ENCODE measurements at regions not wholly inside any gene's neighbourhood (a gene's known extent, or its start where the extent isn't known, plus 50 kb on each side); places are given as distances from the start of the nearest gene placed in this dataset.

DNA sequence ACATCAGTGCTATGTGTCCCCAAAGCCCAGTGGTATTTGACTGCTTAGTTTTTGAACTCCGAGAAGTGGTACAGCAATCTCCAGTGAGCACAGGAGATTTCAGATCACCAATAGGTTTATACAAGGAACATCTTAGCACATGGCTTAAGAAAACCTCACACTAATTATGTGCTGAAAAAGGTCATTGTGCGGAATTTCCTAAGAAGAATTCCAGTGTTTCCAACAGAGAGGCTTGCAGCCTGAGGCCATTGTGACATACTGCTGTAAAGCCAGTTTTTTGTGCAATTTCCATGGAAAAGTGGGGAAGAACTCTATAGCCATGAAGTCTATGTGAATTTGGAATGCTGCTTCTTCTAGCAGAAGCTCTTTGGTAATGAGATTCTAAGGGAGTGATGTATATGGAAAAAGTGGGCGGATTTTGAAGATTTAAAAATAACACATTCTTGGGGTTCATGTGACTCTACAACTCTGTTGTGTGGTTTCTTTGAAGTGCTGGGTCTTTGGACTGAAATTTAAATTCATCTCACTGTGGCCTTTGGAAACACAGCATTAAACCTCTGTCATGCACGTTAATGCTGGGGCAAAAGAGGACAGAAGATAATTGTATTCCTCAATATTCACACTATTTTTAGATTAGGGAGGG, 110.5 kb upstream of the CD180 start:
- Histone ChIP-seq H3K4me2 (ENCODE audit: low read depth, low read length, poor library complexity, severe bottlenecking) (no peak overlapping the region), H3K27ac (ENCODE audit: low read length) (no peak overlapping the region), H3K9me2 (replicated peaks; ENCODE audit: insufficient read depth, low read length) (no peaks in the 10 kb centered on the region), H4K20me1 (ENCODE audit: insufficient read depth, low read depth, low read length) (no peaks in the 10 kb centered on the region), H3K4me1 (ENCODE audit: low read length) (no peaks in the 10 kb centered on the region), H3K9ac (ENCODE audit: low read length) (no peak overlapping the region), H2AFZ (ENCODE audit: low read length) (no peak overlapping the region), H3K79me2 (ENCODE audit: low read length) (no peaks in the 10 kb centered on the region), H3K9me3 (ENCODE audit: low read length) (no peaks in the 10 kb centered on the region), H3K36me3 (ENCODE audit: insufficient read depth, low read length) (no peaks in the 10 kb centered on the region), H3K27me3 (ENCODE audit: low read length) (no peaks in the 10 kb centered on the region), H3K4me3 (ENCODE audit: low read length) (no peak overlapping the region)
- DNase-seq, result no peak

DNA sequence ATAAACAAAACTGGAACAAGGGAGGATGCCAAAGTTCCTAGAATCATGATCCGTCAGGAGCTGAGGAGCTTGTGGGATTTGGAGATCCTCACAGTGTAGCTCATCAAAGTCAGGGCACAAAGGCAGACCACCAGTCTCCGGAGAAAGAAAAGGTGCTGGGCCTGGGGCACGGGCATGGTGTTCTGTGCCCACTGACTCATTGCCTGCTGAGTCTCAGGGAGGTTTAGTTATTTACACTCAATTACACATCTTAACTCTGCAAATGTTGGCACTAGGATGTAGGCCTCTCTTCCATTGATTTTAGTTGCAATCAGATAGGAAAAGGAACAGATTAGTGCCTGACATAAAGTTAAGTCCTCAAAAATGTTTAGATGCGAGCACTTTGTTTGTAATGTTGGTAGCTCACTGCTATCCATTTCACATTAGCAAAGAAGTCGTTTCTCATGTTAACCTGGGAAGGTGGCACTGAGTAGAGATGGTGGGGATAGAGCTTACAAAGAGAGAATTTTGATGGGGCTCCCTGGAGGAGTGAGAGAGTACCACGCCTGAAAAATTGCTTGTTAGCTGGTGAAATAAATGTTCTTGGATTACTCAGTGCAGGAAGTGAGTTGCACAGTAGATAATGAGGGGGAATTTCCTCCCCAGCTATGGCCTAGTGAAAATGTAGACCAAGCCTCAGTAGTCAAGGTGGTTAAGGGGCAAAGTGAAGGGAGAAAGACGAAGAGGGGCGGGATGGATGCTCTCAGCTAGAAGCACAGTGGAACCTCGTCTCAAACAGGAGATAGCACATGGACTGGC, 109.5 kb upstream of the CD180 start:
- Histone ChIP-seq H3K4me2 (ENCODE audit: low read depth, low read length, poor library complexity, severe bottlenecking) (no peak overlapping the region), H3K9me2 (replicated peaks; ENCODE audit: insufficient read depth, low read length) (no peaks in the 10 kb centered on the region), H3K27me3 (ENCODE audit: low read length) (no peaks in the 10 kb centered on the region), H3K79me2 (ENCODE audit: low read length) (no peaks in the 10 kb centered on the region), H3K9ac (ENCODE audit: low read length) (no peak overlapping the region), H3K9me3 (ENCODE audit: low read length) (no peaks in the 10 kb centered on the region), H3K27ac (ENCODE audit: low read length) (no peak overlapping the region), H3K36me3 (ENCODE audit: insufficient read depth, low read length) (no peaks in the 10 kb centered on the region), H3K4me1 (ENCODE audit: low read length) (no peaks in the 10 kb centered on the region), H4K20me1 (ENCODE audit: insufficient read depth, low read depth, low read length) (no peaks in the 10 kb centered on the region), H3K4me3 (ENCODE audit: low read length) (no peak overlapping the region), H2AFZ (ENCODE audit: low read length) (no peak overlapping the region)
- DNase-seq, result no peak

DNA sequence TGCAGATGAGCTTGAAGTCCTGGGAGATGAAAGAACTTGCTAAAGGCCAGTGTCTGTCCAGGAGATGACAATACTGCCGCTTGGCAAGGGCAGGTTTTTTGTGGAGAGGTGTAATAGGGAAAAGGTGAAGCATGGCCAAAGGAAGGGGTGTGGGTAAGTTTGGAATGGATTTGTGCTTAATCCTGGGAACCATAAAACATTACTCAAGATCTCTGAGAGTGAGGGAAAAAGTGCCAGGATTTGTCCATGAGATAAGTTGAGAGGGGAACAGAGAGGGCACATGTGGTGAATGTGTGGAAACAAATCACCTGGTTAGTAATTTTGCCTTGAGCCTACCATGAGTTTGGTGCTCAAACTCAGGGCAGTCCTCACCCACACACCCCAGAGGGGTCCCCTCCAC, 108.8 kb upstream of the CD180 start:
- Histone ChIP-seq H3K4me2 (ENCODE audit: low read depth, low read length, poor library complexity, severe bottlenecking) (no peak overlapping the region), H3K9ac (ENCODE audit: low read length) (no peak overlapping the region), H3K27ac (ENCODE audit: low read length) (no peak overlapping the region), H3K9me2 (replicated peaks; ENCODE audit: insufficient read depth, low read length) (no peaks in the 10 kb centered on the region), H3K4me3 (ENCODE audit: low read length) (no peak overlapping the region), H3K4me1 (ENCODE audit: low read length) (no peaks in the 10 kb centered on the region), H3K27me3 (ENCODE audit: low read length) (no peaks in the 10 kb centered on the region), H3K79me2 (ENCODE audit: low read length) (no peaks in the 10 kb centered on the region), H3K9me3 (ENCODE audit: low read length) (no peaks in the 10 kb centered on the region), H4K20me1 (ENCODE audit: insufficient read depth, low read depth, low read length) (no peaks in the 10 kb centered on the region), H3K36me3 (ENCODE audit: insufficient read depth, low read length) (no peaks in the 10 kb centered on the region), H2AFZ (ENCODE audit: low read length) (no peak overlapping the region)
- no peak for DNase-seq

DNA sequence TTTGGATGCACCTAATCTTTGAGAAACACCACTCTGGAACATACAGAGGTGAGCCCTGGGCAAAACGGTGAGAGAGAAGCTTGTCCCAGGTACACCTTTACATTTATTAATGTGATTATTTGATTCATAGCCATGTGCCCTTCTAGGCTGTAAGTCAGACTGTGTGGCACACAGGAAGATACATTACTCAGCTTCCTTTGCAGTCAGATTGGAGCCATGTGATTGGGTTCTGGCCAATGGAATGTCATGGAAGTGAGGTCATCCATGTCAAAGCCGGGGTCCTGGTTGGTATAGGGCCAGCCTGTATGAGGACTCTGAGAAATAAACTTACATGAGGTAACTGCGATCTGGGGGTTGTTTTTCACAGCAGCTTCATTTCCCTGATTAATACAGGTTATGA, 106.8 kb upstream of the CD180 start:
- no peak overlapping the region for H3K4me2 ChIP-seq (ENCODE audit: low read depth, low read length, poor library complexity, severe bottlenecking)
- no peak overlapping the region for H2AFZ ChIP-seq (ENCODE audit: low read length)

DNA sequence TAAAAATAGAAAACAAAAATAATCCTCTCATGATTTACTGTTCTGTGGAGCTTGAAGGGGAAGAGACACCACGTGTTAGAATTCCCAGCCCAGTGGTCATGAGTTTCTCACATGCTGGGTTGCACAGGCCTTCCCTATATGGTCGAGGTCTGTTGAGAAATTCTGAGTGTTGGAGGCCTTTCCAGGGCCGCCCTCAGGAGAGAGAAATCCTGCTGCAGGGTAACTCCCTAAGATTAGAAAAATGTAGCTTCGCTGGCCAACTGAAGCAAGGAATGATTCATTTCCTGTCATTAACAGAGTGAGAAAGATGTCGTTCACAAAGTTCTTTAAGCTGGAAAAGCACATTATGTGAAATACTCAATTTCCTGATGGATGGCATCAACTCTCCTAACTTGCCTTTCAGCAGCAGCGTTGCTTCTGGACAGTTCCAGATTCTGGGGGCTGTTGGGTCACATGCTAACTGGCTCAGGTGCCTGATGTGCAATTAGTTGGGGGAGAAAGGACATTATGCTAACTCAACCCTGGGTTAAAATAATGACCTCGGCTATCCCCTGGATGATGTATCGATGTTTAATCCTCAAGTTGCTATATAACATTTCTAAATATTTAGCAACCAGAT, 104.8 kb upstream of the CD180 start:
- Histone ChIP-seq H4K20me1 (ENCODE audit: insufficient read depth, low read depth, low read length) (no peaks in the 10 kb centered on the region), H3K36me3 (ENCODE audit: insufficient read depth, low read length) (no peaks in the 10 kb centered on the region), H3K4me2 (ENCODE audit: low read depth, low read length, poor library complexity, severe bottlenecking) (no peak overlapping the region), H2AFZ (ENCODE audit: low read length) (no peak overlapping the region), H3K79me2 (ENCODE audit: low read length) (no peaks in the 10 kb centered on the region), H3K27me3 (ENCODE audit: low read length) (no peaks in the 10 kb centered on the region), H3K9ac (ENCODE audit: low read length) (no peak overlapping the region), H3K9me2 (replicated peaks; ENCODE audit: insufficient read depth, low read length) (no peaks in the 10 kb centered on the region), H3K27ac (ENCODE audit: low read length) (no peak overlapping the region), H3K4me3 (ENCODE audit: low read length) (no peak overlapping the region), H3K4me1 (ENCODE audit: low read length) (no peaks in the 10 kb centered on the region), H3K9me3 (ENCODE audit: low read length) (no peaks in the 10 kb centered on the region)
- DNase-seq, result no peak

More for the DNA sequence above, 106.8 kb upstream of the CD180 start:
- H3K4me1 ChIP-seq (ENCODE audit: low read length), result no peaks in the 10 kb centered on the region
- H3K9ac ChIP-seq (ENCODE audit: low read length), result no peak overlapping the region
- no peak overlapping the region for H3K4me3 ChIP-seq (ENCODE audit: low read length)
- no peaks in the 10 kb centered on the region for H3K9me3 ChIP-seq (ENCODE audit: low read length)
- no peaks in the 10 kb centered on the region for H3K27me3 ChIP-seq (ENCODE audit: low read length)
- H3K36me3 ChIP-seq (ENCODE audit: insufficient read depth, low read length), result no peaks in the 10 kb centered on the region
- H4K20me1 ChIP-seq (ENCODE audit: insufficient read depth, low read depth, low read length), result no peaks in the 10 kb centered on the region
- no peak overlapping the region for H3K27ac ChIP-seq (ENCODE audit: low read length)
- no peaks in the 10 kb centered on the region for H3K79me2 ChIP-seq (ENCODE audit: low read length)
- H3K9me2 ChIP-seq (replicated peaks; ENCODE audit: insufficient read depth, low read length), result no peaks in the 10 kb centered on the region
- no peak for DNase-seq

DNA sequence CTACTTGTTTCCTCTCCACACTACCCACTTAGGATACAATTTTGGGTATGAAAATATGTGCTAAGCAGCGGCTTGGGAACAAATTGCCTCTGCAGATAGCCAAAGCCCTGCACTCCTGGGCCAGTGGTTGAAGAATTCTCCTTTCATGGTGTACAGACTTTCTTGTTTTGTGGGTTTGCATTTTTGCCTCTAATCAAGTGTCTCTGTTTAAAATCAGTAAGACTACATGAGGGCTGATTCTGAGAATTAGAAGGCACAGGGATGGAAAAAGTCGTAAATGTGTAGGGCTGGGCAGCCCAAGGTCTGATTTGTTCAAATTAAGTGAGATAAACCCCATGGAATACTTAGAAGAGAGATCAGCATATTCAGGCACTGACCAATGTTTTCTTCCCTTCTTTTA, 103.7 kb upstream of the CD180 start:
- no peaks in the 10 kb centered on the region for H4K20me1 ChIP-seq (ENCODE audit: insufficient read depth, low read depth, low read length)
- DNase-seq, result no peak
- H3K79me2 ChIP-seq (ENCODE audit: low read length), result no peaks in the 10 kb centered on the region
- H3K4me3 ChIP-seq (ENCODE audit: low read length), result no peak overlapping the region
- H3K27me3 ChIP-seq (ENCODE audit: low read length), result no peaks in the 10 kb centered on the region
- H3K4me1 ChIP-seq (ENCODE audit: low read length), result no peaks in the 10 kb centered on the region
- no peak overlapping the region for H3K9ac ChIP-seq (ENCODE audit: low read length)
- H3K9me3 ChIP-seq (ENCODE audit: low read length), result no peaks in the 10 kb centered on the region
- no peaks in the 10 kb centered on the region for H3K36me3 ChIP-seq (ENCODE audit: insufficient read depth, low read length)
- H2AFZ ChIP-seq (ENCODE audit: low read length), result no peak overlapping the region
- no peaks in the 10 kb centered on the region for H3K9me2 ChIP-seq (replicated peaks; ENCODE audit: insufficient read depth, low read length)
- H3K27ac ChIP-seq (ENCODE audit: low read length), result no peak overlapping the region
- no peak overlapping the region for H3K4me2 ChIP-seq (ENCODE audit: low read depth, low read length, poor library complexity, severe bottlenecking)

DNA sequence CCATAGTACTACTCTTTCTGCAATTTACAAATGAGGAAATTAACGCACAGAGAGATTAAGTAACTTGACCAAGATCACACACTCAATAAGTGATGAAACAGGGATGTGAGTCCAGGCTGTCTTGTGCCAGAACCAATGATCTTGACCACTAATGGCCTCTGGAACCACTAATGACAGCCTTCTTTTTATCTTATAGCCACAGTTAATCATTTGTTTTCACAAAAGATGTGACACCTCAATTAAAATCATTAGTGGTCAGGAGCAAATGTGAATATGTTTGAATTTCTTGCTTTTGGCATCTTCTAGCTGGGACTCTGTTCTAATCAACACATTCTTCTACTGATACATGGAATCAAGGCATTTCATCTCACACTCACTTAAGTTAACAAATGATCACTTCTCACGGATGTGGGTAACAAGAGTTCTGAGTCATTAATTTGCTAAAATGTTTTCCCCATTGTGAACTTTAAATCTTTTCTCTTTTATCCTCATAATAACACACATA, 102.7 kb upstream of the CD180 start:
- Histone ChIP-seq H3K9me3 (ENCODE audit: low read length) (no peaks in the 10 kb centered on the region), H3K27ac (ENCODE audit: low read length) (no peak overlapping the region), H2AFZ (ENCODE audit: low read length) (no peak overlapping the region), H4K20me1 (ENCODE audit: insufficient read depth, low read depth, low read length) (no peaks in the 10 kb centered on the region), H3K27me3 (ENCODE audit: low read length) (no peaks in the 10 kb centered on the region), H3K79me2 (ENCODE audit: low read length) (no peaks in the 10 kb centered on the region), H3K36me3 (ENCODE audit: insufficient read depth, low read length) (no peaks in the 10 kb centered on the region), H3K4me2 (ENCODE audit: low read depth, low read length, poor library complexity, severe bottlenecking) (no peak overlapping the region), H3K4me1 (ENCODE audit: low read length) (no peaks in the 10 kb centered on the region), H3K9ac (ENCODE audit: low read length) (no peak overlapping the region), H3K4me3 (ENCODE audit: low read length) (no peak overlapping the region), H3K9me2 (replicated peaks; ENCODE audit: insufficient read depth, low read length) (no peaks in the 10 kb centered on the region)
- DNase-seq, result no peak

DNA sequence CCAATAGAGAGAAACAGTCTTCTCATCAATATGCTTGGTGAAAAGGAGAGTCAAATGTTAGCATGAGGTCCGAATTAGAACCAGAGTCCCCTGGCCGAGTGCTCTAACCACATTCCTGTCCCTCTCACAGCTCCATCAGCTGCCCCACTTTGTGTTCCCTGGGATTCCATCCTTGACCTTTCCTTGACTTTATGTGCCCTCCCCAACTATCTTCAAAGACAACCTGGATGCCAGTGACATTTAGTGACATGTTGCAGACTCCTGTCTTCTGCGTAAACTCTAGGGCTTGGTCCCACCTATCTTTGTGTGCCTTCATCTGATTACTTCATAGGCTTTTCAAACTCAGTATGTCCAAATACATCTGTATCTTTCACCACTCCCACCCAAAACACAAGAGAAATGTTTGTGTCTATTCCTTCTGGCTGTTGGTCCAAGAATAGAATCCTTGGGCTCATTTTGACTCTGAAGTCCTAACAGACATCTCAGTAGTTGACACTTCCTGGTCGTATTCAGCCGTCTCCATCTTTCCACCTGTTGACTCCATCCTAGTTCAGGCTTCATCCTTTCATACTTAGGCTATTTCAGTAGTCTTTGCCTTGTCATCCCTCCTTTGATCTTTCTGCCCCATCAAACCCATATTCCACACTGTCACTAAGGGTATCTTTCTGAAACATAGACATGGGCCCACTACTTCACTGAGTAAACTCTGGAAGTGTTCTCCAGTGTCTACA, 101.4 kb upstream of the CD180 start:
- Histone ChIP-seq H3K27ac (ENCODE audit: low read length) (no peak overlapping the region), H3K36me3 (ENCODE audit: insufficient read depth, low read length) (no peaks in the 10 kb centered on the region), H3K9me3 (ENCODE audit: low read length) (no peaks in the 10 kb centered on the region), H3K27me3 (ENCODE audit: low read length) (no peaks in the 10 kb centered on the region), H3K79me2 (ENCODE audit: low read length) (no peaks in the 10 kb centered on the region), H2AFZ (ENCODE audit: low read length) (no peak overlapping the region), H3K9me2 (replicated peaks; ENCODE audit: insufficient read depth, low read length) (no peaks in the 10 kb centered on the region), H4K20me1 (ENCODE audit: insufficient read depth, low read depth, low read length) (no peaks in the 10 kb centered on the region), H3K4me1 (ENCODE audit: low read length) (no peaks in the 10 kb centered on the region), H3K4me3 (ENCODE audit: low read length) (no peak overlapping the region), H3K4me2 (ENCODE audit: low read depth, low read length, poor library complexity, severe bottlenecking) (no peak overlapping the region), H3K9ac (ENCODE audit: low read length) (no peak overlapping the region)
- no peak for DNase-seq
